SK-N-SH (cell line): ENCODE measurements at regions not wholly inside any gene's neighbourhood (a gene's known extent, or its start where the extent isn't known, plus 50 kb on each side); places are given as distances from the start of the nearest gene placed in this dataset.

Source experiments
- CTCF ChIA-PET: fragments of 300-600, 350-600 bp; formaldehyde crosslinking; extraction: SDS; loops from one replicate; lab custom pipeline; 2021; lab: Yijun Ruan, JAX
- POLR2A ChIA-PET: fragments of 350-600 bp; sonication (Branson Sonifier 250); formaldehyde crosslinking; extraction: SDS; loops from one replicate; lab custom pipeline; 2020; ENCODE audit warnings: antibody characterized with exemption, inconsistent platforms; lab: Yijun Ruan, JAX
- DNase-seq: peaks from one replicate; pipeline ENCODE4 v3.0.0; 2012
- H2AFZ ChIP-seq: fragments of 200-600 bp; sonication (generic); 2 replicates; pipeline ENCODE4 v1.8.1; 2016; ENCODE audit warnings: antibody characterized with exemption, mild to moderate bottlenecking, low read depth
- H3F3A ChIP-seq: fragments of 200-600 bp; sonication (generic); replicated peaks from 2 replicates; pipeline ENCODE3; 2016; ENCODE audit warnings: antibody characterized with exemption, mild to moderate bottlenecking; ENCODE audit not compliant: insufficient read depth
- H3K27ac ChIP-seq, 2 experiments: fragments of 200-500 bp in 1 of 2; fragments of 200-600 bp in 1 of 2; sonication (Bioruptor generic) in 1 of 2; sonication (generic), shearing (Covaris generic) in 1 of 2; 2 replicates each; pipeline versions ENCODE4 v1.5.1 to v1.6.1; 2014 to 2016; ENCODE audit warnings: low read depth in 2 of 2, inconsistent platforms in 1 of 2, low read length in 1 of 2, mild to moderate bottlenecking in 1 of 2, mixed read lengths in 1 of 2
- H3K27me3 ChIP-seq: fragments of 200-600 bp; sonication (generic), shearing (Covaris generic); 2 replicates; pipeline ENCODE4 v1.6.1; 2016; ENCODE audit warnings: mixed run types; ENCODE audit not compliant: insufficient read depth
- H3K36me3 ChIP-seq, 2 experiments: fragments of 200-500 bp in 1 of 2; fragments of 200-600 bp in 1 of 2; sonication (Bioruptor generic) in 1 of 2; sonication (generic) in 1 of 2; replicated peaks in 1 of 2; 2 replicates each; pipeline versions ENCODE3 to v1.5.1; 2014 to 2016; ENCODE audit warnings: low read length in 1 of 2, mild to moderate bottlenecking in 1 of 2; ENCODE audit not compliant: insufficient read depth in 2 of 2, control insufficient read depth in 1 of 2
- H3K4me1 ChIP-seq, 2 experiments: fragments of 200-500 bp in 1 of 2; fragments of 200-600 bp in 1 of 2; sonication (Bioruptor generic) in 1 of 2; sonication (generic), shearing (Covaris generic) in 1 of 2; 2 replicates each; pipeline versions ENCODE4 v1.5.1 to v1.6.1; 2014 to 2016; ENCODE audit warnings: low read depth in 1 of 2, low read length in 1 of 2, mixed run types in 1 of 2; ENCODE audit not compliant: insufficient read depth in 2 of 2, control insufficient read depth in 1 of 2
- H3K4me2 ChIP-seq: fragments of 200-600 bp; sonication (generic), shearing (Covaris generic); 2 replicates; pipeline ENCODE4 v1.6.1; 2017; ENCODE audit warnings: mixed run types
- H3K4me3 ChIP-seq, 2 experiments: fragments of 200-500 bp in 1 of 2; fragments of 200-600 bp in 1 of 2; sonication (Bioruptor generic) in 1 of 2; sonication (generic), shearing (Covaris generic) in 1 of 2; 2 replicates each; pipeline versions ENCODE4 v1.5.1 to v1.8.1; 2014 to 2016; ENCODE audit warnings: low read depth in 2 of 2, inconsistent platforms in 1 of 2, low read length in 1 of 2, mild to moderate bottlenecking in 1 of 2, mixed read lengths in 1 of 2, moderate library complexity in 1 of 2
- H3K79me2 ChIP-seq: fragments of 200-600 bp; sonication (generic); 2 replicates; pipeline ENCODE4 v1.8.1; 2017; ENCODE audit warnings: mild to moderate bottlenecking; ENCODE audit not compliant: insufficient read depth
- H3K9ac ChIP-seq: fragments of 200-600 bp; sonication (generic); 2 replicates; pipeline ENCODE4 v1.6.1; 2017; ENCODE audit warnings: mixed run types
- H3K9me2 ChIP-seq: fragments of 200-600 bp; sonication (generic); 2 replicates; pipeline ENCODE4 v1.6.1; 2017; ENCODE audit warnings: mixed run types
- H3K9me3 ChIP-seq: fragments of 200-600 bp; sonication (generic); 2 replicates; pipeline ENCODE4 v1.6.1; 2017; ENCODE audit warnings: mixed run types, mild to moderate bottlenecking, moderate library complexity
- H4K20me1 ChIP-seq: fragments of 200-600 bp; sonication (generic); 2 replicates; pipeline ENCODE4 v1.6.1; 2017; ENCODE audit warnings: mild to moderate bottlenecking, mixed run types; ENCODE audit not compliant: insufficient read depth
- CTCF ChIP-seq: fragments of 200-600 bp; sonication (generic); IDR thresholded peaks from 2 replicates; pipeline ENCODE4 v1.6.1; 2017; ENCODE audit warnings: antibody characterized with exemption, mild to moderate bottlenecking, moderate library complexity
- EP300 ChIP-seq, 2 experiments: IDR thresholded peaks; 2 replicates each; pipeline versions ENCODE4 v1.4.0 to v1.6.1; 2012; ENCODE audit warnings: borderline replicate concordance in 1 of 2, low read depth in 1 of 2, low read length in 1 of 2
- FOXJ3 ChIP-seq: sonication (generic); formaldehyde crosslinking; IDR thresholded peaks from 2 replicates; pipeline ENCODE4 v1.5.1; 2020; ENCODE audit warnings: mild to moderate bottlenecking, missing genetic modification reagents
- JUND ChIP-seq: IDR thresholded peaks from 2 replicates; pipeline ENCODE4 v1.4.0; 2012
- MXI1 ChIP-seq: IDR thresholded peaks from 2 replicates; pipeline ENCODE4 v1.6.1; 2012; ENCODE audit warnings: mild to moderate bottlenecking, low read depth, low read length, improper control_type of control experiment
- POLR2AphosphoS5 ChIP-seq: IDR thresholded peaks from 2 replicates; pipeline ENCODE4 v1.6.1; 2012; ENCODE audit warnings: low read depth, low read length
- RCOR1 ChIP-seq: fragments of 150-350 bp; IDR thresholded peaks from 2 replicates; pipeline ENCODE4 v1.6.1; 2017; ENCODE audit warnings: antibody characterized with exemption, low read length
- SIN3A ChIP-seq: IDR thresholded peaks from 2 replicates; pipeline ENCODE4 v1.6.1; 2012; ENCODE audit warnings: low read depth, mild to moderate bottlenecking, low read length, moderate library complexity, borderline replicate concordance
- SMC3 ChIP-seq: IDR thresholded peaks from 2 replicates; pipeline ENCODE4 v1.6.1; 2012; ENCODE audit warnings: low read depth, low read length, improper control_type of control experiment
- TAF1 ChIP-seq: IDR thresholded peaks from 2 replicates; pipeline ENCODE4 v1.6.1; 2012; ENCODE audit warnings: low read depth, mild to moderate bottlenecking, low read length, moderate library complexity, borderline replicate concordance
- TEAD4 ChIP-seq: IDR thresholded peaks from 2 replicates; pipeline ENCODE4 v1.4.0; 2012; ENCODE audit warnings: mild to moderate bottlenecking, borderline replicate concordance; ENCODE audit not compliant: insufficient read depth
- WGBS: methylation state at CpG from one replicate; pipeline ENCODE4 v1.1.6; 2017; ENCODE audit warnings: low lambda C conversion rate; 5-methylcytosine and 5-hydroxymethylcytosine counted together
- TF ChIP-seq, protein P1 (sequence below): IDR thresholded peaks from 2 replicates; pipeline ENCODE4 v1.4.0; 2012; ENCODE audit warnings: low read depth, borderline replicate concordance
- TF ChIP-seq, protein P2 (sequence below): IDR thresholded peaks from 2 replicates; pipeline ENCODE4 v1.4.0; 2012; ENCODE audit warnings: low read depth, borderline replicate concordance
- TF ChIP-seq, protein P3 (sequence below): fragments of 150-350 bp; IDR thresholded peaks from 2 replicates; pipeline ENCODE4 v1.6.1; 2016; ENCODE audit warnings: mild to moderate bottlenecking, low read depth, low read length
- TF ChIP-seq, protein P4 (sequence below): fragments of 150-350 bp; IDR thresholded peaks from 2 replicates; pipeline ENCODE4 v1.6.1; 2017; ENCODE audit warnings: antibody characterized with exemption, low read length, low read depth, borderline replicate concordance
- TF ChIP-seq, protein P5 (sequence below): IDR thresholded peaks from 2 replicates; pipeline ENCODE4 v1.4.0; 2012; ENCODE audit warnings: low read depth

GRCh38 chr3:141419946-141420345, 51.6 kb downstream of the ZBTB38 start:
- POLR2A ChIA-PET: no interaction called here
- H3K27ac ChIP-seq: no peak overlapping the region
- no peak overlapping the region for H2AFZ ChIP-seq
- H3K27me3 ChIP-seq: no peaks in the 10 kb centered on the region
- no peak overlapping the region for H3K4me3 ChIP-seq
- WGBS: 92% methylated on average over 5 of the region's 5 CpGs
- no peaks in the 10 kb centered on the region for H3K9me3 ChIP-seq
- DNase-seq: no peak
- peaks cover 8% of the 10 kb centered on the region for H3F3A ChIP-seq
- no peaks in the 10 kb centered on the region for H4K20me1 ChIP-seq
- H3K9ac ChIP-seq: no peak overlapping the region
- no peaks in the 10 kb centered on the region for H3K9me2 ChIP-seq
- no peak overlapping the region for H3K4me2 ChIP-seq
- peaks cover 13 to 33% of the 10 kb centered on the region in 2 experiments for H3K36me3 ChIP-seq
- TF ChIP-seq, protein P1, sequence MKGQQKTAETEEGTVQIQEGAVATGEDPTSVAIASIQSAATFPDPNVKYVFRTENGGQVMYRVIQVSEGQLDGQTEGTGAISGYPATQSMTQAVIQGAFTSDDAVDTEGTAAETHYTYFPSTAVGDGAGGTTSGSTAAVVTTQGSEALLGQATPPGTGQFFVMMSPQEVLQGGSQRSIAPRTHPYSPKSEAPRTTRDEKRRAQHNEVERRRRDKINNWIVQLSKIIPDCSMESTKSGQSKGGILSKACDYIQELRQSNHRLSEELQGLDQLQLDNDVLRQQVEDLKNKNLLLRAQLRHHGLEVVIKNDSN: no peak
- TF ChIP-seq JUND (no peak), TAF1 (no peak), CTCF (no peak), RCOR1 (no peak), TEAD4 (no peak), SIN3A (no peak), SMC3 (no peak), EP300 (IDR thresholded peaks at IDR 0.05; ENCODE audit: borderline replicate concordance in 1 of 2, low read depth in 1 of 2, low read length in 1 of 2) (no peak), FOXJ3 (CRISPR knock-in tag) (no peak), POLR2AphosphoS5 (no peak), MXI1 (no peak)
- TF ChIP-seq, protein P2, sequence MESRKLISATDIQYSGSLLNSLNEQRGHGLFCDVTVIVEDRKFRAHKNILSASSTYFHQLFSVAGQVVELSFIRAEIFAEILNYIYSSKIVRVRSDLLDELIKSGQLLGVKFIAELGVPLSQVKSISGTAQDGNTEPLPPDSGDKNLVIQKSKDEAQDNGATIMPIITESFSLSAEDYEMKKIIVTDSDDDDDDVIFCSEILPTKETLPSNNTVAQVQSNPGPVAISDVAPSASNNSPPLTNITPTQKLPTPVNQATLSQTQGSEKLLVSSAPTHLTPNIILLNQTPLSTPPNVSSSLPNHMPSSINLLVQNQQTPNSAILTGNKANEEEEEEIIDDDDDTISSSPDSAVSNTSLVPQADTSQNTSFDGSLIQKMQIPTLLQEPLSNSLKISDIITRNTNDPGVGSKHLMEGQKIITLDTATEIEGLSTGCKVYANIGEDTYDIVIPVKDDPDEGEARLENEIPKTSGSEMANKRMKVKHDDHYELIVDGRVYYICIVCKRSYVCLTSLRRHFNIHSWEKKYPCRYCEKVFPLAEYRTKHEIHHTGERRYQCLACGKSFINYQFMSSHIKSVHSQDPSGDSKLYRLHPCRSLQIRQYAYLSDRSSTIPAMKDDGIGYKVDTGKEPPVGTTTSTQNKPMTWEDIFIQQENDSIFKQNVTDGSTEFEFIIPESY: no peak
- TF ChIP-seq, protein P3, sequence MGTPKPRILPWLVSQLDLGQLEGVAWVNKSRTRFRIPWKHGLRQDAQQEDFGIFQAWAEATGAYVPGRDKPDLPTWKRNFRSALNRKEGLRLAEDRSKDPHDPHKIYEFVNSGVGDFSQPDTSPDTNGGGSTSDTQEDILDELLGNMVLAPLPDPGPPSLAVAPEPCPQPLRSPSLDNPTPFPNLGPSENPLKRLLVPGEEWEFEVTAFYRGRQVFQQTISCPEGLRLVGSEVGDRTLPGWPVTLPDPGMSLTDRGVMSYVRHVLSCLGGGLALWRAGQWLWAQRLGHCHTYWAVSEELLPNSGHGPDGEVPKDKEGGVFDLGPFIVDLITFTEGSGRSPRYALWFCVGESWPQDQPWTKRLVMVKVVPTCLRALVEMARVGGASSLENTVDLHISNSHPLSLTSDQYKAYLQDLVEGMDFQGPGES: no peak
- TF ChIP-seq, protein P4, sequence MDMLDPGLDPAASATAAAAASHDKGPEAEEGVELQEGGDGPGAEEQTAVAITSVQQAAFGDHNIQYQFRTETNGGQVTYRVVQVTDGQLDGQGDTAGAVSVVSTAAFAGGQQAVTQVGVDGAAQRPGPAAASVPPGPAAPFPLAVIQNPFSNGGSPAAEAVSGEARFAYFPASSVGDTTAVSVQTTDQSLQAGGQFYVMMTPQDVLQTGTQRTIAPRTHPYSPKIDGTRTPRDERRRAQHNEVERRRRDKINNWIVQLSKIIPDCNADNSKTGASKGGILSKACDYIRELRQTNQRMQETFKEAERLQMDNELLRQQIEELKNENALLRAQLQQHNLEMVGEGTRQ: no peak
- TF ChIP-seq, protein P5, sequence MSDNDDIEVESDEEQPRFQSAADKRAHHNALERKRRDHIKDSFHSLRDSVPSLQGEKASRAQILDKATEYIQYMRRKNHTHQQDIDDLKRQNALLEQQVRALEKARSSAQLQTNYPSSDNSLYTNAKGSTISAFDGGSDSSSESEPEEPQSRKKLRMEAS: no peak
- TF ChIP-seq, all 33 proteins: peak for 0
- Histone ChIP-seq H3K4me1 (peaks cover 0 to 23% of the 10 kb centered on the region in 2 experiments; a peak in 3 of 4 replicates), H3K79me2 (peaks cover 50% of the 10 kb centered on the region)
- CTCF ChIA-PET: interaction anchor here (0.7 kb wide), 1 partner anchor 22 kb away, joined by 3 read pairs; no protein-coding TSS in a partner anchor
